WERI-Rb-1 (cell line): ENCODE measurements at regions not wholly inside any gene's neighbourhood (a gene's known extent, or its start where the extent isn't known, plus 50 kb on each side); places are given as distances from the start of the nearest gene placed in this dataset.

Experiments
- DNase-seq: peaks from one replicate; pipeline ENCODE4 v3.0.0-alpha.2; 2020
- H3K27ac ChIP-seq: fragments of 250-450 bp; sonication (Bioruptor Pico); 2 replicates; pipeline ENCODE4 v1.5.1; 2020; ENCODE audit warnings: mild to moderate bottlenecking, moderate library complexity
- H3K27me3 ChIP-seq: fragments of 250-450 bp; sonication (Bioruptor Pico); 2 replicates; pipeline ENCODE4 v1.5.1; 2021; ENCODE audit warnings: mild to moderate bottlenecking, low read depth, moderate library complexity; ENCODE audit not compliant: insufficient read depth, severe bottlenecking
- H3K36me3 ChIP-seq: fragments of 250-450 bp; sonication (Bioruptor Pico); 2 replicates; pipeline ENCODE4 v1.5.1; 2020; ENCODE audit warnings: mild to moderate bottlenecking, moderate library complexity
- H3K4me3 ChIP-seq: 2 replicates; pipeline ENCODE4 v1.5.1; 2011; ENCODE audit warnings: low read depth, mild to moderate bottlenecking, control low read depth, low read length
- H3K9me3 ChIP-seq: fragments of 250-450 bp; sonication (Bioruptor Pico); 2 replicates; pipeline ENCODE4 v1.5.1; 2021; ENCODE audit warnings: mild to moderate bottlenecking, moderate library complexity; ENCODE audit not compliant: severe bottlenecking
- TF ChIP-seq, protein P1 (sequence below): IDR thresholded peaks from 2 replicates; pipeline ENCODE4 v1.5.1; 2011; ENCODE audit warnings: low read depth, mild to moderate bottlenecking, control low read depth, inconsistent platforms, low read length

DNA sequence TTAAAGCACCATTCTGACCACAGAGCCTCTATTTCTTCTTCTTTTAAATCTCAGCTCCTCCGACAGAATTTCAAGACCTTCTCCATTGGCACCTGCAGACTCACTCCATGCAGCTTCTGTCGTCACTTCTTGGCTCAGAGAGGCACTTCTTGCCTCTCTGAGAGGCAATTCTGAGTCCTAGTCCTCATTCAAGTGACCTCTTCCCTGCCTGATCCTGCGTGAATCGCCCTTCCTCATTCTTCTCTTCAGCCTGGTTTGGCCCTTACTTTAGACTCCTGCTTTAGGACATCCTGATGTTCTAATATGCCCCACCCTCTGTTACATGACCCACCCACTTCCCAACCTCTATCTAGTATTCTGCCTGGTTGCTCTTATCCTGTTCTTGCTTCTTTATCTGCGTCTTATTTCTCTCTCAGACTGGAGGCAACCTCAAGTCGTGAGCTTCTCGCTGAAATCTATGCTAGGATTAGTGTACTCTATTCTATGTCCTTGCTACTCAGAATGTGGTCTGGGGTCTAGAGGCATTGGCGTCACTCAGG is 55.6 kb upstream of the CISTR start:
- Histone ChIP-seq H3K36me3 (no peaks in the 10 kb centered on the region), H3K27me3 (peaks cover 93% of the 10 kb centered on the region), H3K27ac (no peak overlapping the region), H3K4me3 (no peak overlapping the region), H3K9me3 (no peaks in the 10 kb centered on the region)
- DNase-seq, result no peak
- TF ChIP-seq, protein P1, sequence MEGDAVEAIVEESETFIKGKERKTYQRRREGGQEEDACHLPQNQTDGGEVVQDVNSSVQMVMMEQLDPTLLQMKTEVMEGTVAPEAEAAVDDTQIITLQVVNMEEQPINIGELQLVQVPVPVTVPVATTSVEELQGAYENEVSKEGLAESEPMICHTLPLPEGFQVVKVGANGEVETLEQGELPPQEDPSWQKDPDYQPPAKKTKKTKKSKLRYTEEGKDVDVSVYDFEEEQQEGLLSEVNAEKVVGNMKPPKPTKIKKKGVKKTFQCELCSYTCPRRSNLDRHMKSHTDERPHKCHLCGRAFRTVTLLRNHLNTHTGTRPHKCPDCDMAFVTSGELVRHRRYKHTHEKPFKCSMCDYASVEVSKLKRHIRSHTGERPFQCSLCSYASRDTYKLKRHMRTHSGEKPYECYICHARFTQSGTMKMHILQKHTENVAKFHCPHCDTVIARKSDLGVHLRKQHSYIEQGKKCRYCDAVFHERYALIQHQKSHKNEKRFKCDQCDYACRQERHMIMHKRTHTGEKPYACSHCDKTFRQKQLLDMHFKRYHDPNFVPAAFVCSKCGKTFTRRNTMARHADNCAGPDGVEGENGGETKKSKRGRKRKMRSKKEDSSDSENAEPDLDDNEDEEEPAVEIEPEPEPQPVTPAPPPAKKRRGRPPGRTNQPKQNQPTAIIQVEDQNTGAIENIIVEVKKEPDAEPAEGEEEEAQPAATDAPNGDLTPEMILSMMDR, result no peak

DNA sequence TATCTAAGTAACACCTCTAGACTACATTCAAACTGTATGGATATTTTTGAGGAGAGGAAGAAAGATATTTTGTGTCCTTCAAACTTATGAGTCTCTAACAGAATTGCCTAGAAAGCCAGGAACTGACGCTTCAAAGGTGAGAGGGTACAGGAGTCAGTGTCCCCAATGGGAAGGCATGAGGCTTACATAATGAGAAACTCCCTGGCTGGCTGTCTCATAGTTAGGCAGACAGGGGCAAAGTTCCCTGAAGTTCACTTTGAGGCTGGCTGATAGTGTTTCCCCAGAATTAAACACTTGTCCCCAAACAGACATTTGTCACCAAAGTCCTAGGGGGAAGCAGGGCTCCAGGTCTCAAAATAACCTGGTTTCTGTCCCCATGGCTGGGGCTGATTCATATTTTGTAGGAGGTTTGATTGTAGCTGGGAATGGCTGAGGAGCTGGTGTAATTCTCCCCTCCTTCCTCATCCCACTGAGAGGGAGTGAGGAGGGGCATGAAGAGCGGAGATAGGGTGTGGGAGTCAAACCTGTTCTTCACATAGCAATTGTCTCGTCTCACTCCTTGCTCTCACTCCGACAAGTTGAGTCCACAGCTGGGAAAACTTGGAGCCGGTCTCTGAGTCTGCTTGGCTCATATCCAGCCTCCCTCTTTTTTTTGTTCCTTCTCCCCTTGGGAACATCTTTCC is 56.4 kb upstream of the CISTR start:
- Histone ChIP-seq H3K4me3 (no peak overlapping the region), H3K27ac (no peak overlapping the region), H3K36me3 (no peaks in the 10 kb centered on the region), H3K9me3 (no peaks in the 10 kb centered on the region), H3K27me3 (peaks cover 92% of the 10 kb centered on the region)
- TF ChIP-seq, protein P1, result no peak
- DNase-seq, result no peak

DNA sequence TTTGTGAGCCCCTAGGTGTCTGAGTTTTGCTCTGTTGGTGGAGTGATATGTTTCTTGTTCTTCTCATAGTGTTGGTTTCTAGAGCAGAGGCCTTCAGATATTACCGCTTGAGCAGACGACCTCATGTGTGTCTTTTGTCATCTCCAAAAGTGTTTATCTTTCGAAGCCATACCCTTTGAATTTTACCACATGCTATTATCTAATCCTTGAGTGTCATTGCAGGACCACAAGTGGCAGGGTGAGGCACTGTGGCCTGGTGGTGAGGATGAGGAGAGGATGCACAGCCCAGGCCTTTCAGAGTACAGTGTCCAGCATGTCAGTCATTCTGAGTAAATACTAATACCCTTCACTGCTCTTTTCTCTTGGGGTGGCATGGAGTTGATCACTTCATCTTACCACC is 57.2 kb upstream of the CISTR start:
- H3K27ac ChIP-seq, result no peak overlapping the region
- H3K36me3 ChIP-seq, result no peaks in the 10 kb centered on the region
- TF ChIP-seq, protein P1, result no peak
- H3K4me3 ChIP-seq, result no peak overlapping the region
- no peaks in the 10 kb centered on the region for H3K9me3 ChIP-seq
- no peak for DNase-seq
- H3K27me3 ChIP-seq, result peaks cover 93% of the 10 kb centered on the region

DNA sequence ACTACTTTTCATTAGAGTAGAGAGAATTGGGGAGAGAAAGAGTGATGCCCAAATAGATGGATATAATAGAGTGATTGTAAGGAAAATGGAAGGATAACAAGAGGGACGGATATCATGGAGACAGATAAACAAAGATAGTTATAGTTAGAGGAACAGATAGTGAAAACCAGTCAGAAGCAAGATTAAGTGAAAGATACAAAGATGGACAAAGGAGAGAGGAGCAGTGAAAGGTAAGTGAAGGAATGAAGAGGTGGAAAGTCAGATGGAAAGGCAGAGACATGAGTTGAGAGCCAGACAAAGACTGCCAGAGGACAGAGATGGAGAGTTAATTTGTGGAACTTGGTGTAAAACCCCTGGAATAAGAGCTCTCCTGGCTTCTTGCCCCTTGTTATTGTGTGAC is 59.2 kb upstream of the CISTR start:
- Histone ChIP-seq H3K36me3 (no peaks in the 10 kb centered on the region), H3K9me3 (no peaks in the 10 kb centered on the region), H3K27me3 (peaks cover 94% of the 10 kb centered on the region), H3K27ac (no peak overlapping the region), H3K4me3 (no peak overlapping the region)
- TF ChIP-seq, protein P1, result no peak
- no peak for DNase-seq

DNA sequence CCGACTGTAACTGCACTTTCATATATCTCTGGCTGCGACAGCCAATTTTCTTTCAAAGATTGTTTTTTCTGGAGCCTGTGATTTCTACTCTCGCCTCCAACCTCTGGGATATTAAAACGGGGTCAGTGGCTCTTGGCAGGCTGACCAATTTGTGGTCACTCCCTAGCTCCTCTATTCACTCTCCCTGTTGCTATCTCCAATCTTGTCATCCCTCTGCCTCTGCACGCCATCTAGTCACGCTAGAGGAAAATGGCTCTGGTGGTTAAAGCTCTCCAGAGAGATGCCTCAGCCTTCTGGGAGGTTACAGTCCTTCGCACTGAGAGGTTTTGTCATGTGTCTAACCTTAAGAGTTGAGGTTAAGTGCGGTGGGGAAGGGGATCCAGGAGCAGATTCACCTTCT is 59.8 kb upstream of the CISTR start:
- Histone ChIP-seq H3K4me3 (no peak overlapping the region), H3K27ac (no peak overlapping the region), H3K9me3 (no peaks in the 10 kb centered on the region), H3K36me3 (no peaks in the 10 kb centered on the region), H3K27me3 (peaks cover 94% of the 10 kb centered on the region)
- no peak for DNase-seq
- TF ChIP-seq, protein P1, result no peak
